ENCODE measurements at regions not wholly inside any gene's neighbourhood (a gene's known extent, or its start where the extent isn't known, plus 50 kb on each side); places are given as distances from the start of the nearest gene placed in this dataset.

DNA sequence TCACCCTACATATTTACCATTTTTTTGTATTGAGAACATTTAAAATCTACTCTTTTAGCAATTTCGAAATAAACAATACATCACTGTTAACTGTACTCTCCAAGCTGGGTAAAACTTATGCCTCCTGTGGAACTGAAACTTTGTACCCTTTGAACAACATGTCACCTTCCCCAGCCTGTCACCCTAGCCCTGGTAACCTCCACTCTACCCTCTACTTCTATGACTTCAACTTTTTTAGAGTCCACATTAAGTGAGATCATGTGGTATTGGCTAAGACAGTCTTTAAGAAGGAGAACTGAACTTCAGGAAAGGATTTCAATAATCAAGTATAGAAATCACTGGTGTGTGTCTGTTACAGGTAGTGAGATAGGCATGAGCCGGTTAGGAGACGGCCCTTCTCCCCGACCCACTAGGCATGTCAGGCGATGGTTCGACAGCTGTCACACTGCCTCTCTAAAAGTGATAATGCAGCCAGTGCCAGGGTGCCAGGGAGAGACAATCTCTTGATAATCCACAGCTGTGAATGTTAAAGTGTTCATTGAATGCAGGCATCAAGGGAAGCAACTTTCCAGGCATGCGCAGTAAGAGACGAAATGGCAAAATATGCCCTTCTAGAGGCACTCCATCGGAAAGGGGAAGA lies 74.6 kb upstream of the RNF152 start:
- TF ChIP-seq, protein P1, sequence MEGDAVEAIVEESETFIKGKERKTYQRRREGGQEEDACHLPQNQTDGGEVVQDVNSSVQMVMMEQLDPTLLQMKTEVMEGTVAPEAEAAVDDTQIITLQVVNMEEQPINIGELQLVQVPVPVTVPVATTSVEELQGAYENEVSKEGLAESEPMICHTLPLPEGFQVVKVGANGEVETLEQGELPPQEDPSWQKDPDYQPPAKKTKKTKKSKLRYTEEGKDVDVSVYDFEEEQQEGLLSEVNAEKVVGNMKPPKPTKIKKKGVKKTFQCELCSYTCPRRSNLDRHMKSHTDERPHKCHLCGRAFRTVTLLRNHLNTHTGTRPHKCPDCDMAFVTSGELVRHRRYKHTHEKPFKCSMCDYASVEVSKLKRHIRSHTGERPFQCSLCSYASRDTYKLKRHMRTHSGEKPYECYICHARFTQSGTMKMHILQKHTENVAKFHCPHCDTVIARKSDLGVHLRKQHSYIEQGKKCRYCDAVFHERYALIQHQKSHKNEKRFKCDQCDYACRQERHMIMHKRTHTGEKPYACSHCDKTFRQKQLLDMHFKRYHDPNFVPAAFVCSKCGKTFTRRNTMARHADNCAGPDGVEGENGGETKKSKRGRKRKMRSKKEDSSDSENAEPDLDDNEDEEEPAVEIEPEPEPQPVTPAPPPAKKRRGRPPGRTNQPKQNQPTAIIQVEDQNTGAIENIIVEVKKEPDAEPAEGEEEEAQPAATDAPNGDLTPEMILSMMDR (IDR thresholded peaks at IDR 0.05) = no peak
- TF ChIP-seq POLR2A (IDR thresholded peaks at IDR 0.05) = no peak
